ENCODE measurements at regions not wholly inside any gene's neighbourhood (a gene's known extent, or its start where the extent isn't known, plus 50 kb on each side); places are given as distances from the start of the nearest gene placed in this dataset.

DNA sequence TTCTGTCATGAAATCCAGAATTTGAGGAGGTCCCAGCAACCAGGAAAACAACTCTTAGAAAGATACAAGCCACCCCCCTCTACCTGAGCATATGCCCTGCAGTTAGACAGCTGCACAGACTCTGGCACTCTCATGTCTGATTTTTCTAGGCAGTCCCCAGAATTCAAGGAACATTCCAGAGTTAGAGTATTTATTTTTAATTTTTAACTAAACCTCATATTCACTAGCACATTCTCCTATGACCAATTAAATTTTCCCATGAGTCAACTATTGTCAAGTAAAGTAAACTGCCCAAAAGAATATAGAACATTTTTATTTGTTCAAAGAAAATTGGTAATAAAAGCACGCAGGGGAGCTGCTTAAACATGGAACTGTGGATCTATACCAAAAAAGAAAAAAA lies 490.5 kb upstream of the SEMA6A start:
- Histone ChIP-seq H3K36me3 (no peaks in the 10 kb centered on the region), H3K27ac (no peak overlapping the region), H3K9me3 (no peaks in the 10 kb centered on the region), H3K4me1 (no peaks in the 10 kb centered on the region), H3K4me3 (no peak overlapping the region), H3K27me3 (no peaks in the 10 kb centered on the region)
- no peak for DNase-seq (ENCODE audit: low spot score in 2 of 2)
- WGBS = 73% methylated on average over 1 of the region's 1 CpG
- no peak for TF ChIP-seq POLR2AphosphoS5 (IDR thresholded peaks at IDR 0.05)
- TF ChIP-seq CTCF (IDR thresholded peaks at IDR 0.05) = no peak
- no peak for TF ChIP-seq EP300 (IDR thresholded peaks at IDR 0.05)
- no peak for TF ChIP-seq POLR2A (IDR thresholded peaks at IDR 0.05)

GRCh38 chr5:117060099-117060498 lies 485.5 kb upstream of the SEMA6A start:
- no peak for DNase-seq (ENCODE audit: low spot score in 2 of 2)
- Histone ChIP-seq H3K27me3 (no peaks in the 10 kb centered on the region), H3K4me1 (no peaks in the 10 kb centered on the region), H3K4me3 (no peak overlapping the region), H3K36me3 (no peaks in the 10 kb centered on the region), H3K27ac (no peak overlapping the region), H3K9me3 (no peaks in the 10 kb centered on the region)
- WGBS = 96% methylated on average over 1 of the region's 1 CpG
- TF ChIP-seq POLR2AphosphoS5 (IDR thresholded peaks at IDR 0.05) (no peak), EP300 (IDR thresholded peaks at IDR 0.05) (no peak), POLR2A (IDR thresholded peaks at IDR 0.05) (no peak), CTCF (IDR thresholded peaks at IDR 0.05) (no peak)

DNA sequence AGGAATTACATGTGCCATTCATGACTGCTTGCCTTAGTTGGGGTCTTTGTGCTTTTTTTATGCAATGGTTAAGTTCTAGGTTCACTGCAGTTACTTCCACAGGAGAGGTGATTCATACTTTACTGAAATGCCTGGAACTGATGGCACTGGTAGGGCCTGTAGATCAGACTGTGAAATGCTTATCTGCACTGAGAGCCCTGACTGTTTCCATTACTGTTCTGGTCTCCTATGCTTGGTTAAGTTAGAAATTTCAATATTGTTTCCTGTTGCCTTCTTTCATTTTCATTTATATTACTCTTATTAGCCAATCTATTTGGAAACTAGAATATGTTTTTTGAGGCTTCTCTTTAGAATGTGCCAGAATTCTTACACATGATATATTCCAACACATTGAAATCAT lies 484.1 kb upstream of the SEMA6A start:
- no peak for TF ChIP-seq CTCF (IDR thresholded peaks at IDR 0.05)
- TF ChIP-seq POLR2AphosphoS5 (IDR thresholded peaks at IDR 0.05) = no peak
- TF ChIP-seq EP300 (IDR thresholded peaks at IDR 0.05) = no peak
- TF ChIP-seq POLR2A (IDR thresholded peaks at IDR 0.05) = no peak
- Histone ChIP-seq H3K9me3 (no peaks in the 10 kb centered on the region), H3K27ac (no peak overlapping the region), H3K4me1 (no peaks in the 10 kb centered on the region), H3K27me3 (no peaks in the 10 kb centered on the region), H3K36me3 (no peaks in the 10 kb centered on the region), H3K4me3 (no peak overlapping the region)
- DNase-seq (ENCODE audit: low spot score in 2 of 2) = no peak

DNA sequence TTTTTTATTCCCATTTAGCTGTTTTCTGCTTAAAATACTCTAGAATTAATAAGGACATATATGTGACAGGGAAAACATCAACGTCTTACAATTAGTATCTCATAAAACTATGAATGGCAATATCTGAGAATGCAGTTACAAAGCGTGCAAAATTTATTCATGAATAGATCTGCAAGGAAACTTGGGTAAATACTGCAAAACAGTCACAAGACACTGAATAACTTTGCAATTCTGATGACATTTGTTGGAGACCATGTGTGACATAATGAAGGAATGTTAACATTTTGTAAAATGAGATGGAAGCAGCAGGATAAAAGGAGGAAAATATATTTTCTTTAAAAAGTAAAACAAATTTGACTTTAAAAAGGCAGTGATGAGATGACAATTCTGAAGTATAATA lies 480.9 kb upstream of the SEMA6A start:
- Histone ChIP-seq H3K9me3 (no peaks in the 10 kb centered on the region), H3K36me3 (no peaks in the 10 kb centered on the region), H3K27me3 (no peaks in the 10 kb centered on the region), H3K27ac (no peak overlapping the region), H3K4me3 (no peak overlapping the region), H3K4me1 (no peaks in the 10 kb centered on the region)
- TF ChIP-seq POLR2A (IDR thresholded peaks at IDR 0.05) (no peak), EP300 (IDR thresholded peaks at IDR 0.05) (no peak), CTCF (IDR thresholded peaks at IDR 0.05) (no peak), POLR2AphosphoS5 (IDR thresholded peaks at IDR 0.05) (no peak)
- no peak for DNase-seq (ENCODE audit: low spot score in 2 of 2)
- WGBS = 69% methylated on average over 2 of the region's 2 CpGs

DNA sequence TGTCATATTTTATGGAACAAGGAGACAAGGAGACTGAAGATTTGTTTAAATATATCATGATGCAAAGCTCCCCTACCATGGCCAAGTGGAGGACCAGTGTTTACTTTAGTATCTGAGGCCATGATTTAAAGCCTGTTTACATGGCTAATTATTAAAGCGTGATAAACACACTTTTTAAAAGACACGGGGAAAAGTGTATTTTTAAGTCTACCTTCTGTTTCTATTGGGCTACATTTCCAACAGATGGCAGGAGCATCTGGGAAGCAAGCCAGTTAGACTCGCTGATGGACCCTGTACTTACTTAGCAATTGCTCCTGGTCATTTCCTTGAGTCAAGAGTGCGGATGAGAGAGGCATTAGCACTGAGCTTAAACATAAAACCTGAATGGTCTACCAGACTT lies 480.3 kb upstream of the SEMA6A start:
- Histone ChIP-seq H3K4me1 (no peaks in the 10 kb centered on the region), H3K9me3 (no peaks in the 10 kb centered on the region), H3K4me3 (no peak overlapping the region), H3K27ac (no peak overlapping the region), H3K36me3 (no peaks in the 10 kb centered on the region), H3K27me3 (no peaks in the 10 kb centered on the region)
- WGBS = 72% methylated on average over 4 of the region's 4 CpGs
- no peak for DNase-seq (ENCODE audit: low spot score in 2 of 2)
- no peak for TF ChIP-seq EP300 (IDR thresholded peaks at IDR 0.05)
- no peak for TF ChIP-seq CTCF (IDR thresholded peaks at IDR 0.05)
